IMR-90 (cell line): ENCODE measurements at regions not wholly inside any gene's neighbourhood (a gene's known extent, or its start where the extent isn't known, plus 50 kb on each side); places are given as distances from the start of the nearest gene placed in this dataset.

ENCODE experiments used
- ATAC-seq: fragments of 200-7000 bp; cut with Tn5 transposase; 2 replicates; pipeline ENCODE4 v1.9.1; 2020; ENCODE audit warnings: low read depth, mild to moderate bottlenecking, moderate library complexity
- BruUV-seq: library from RNA; stranded (reverse); fragments of 400-500 nt; replicated peaks from 2 replicates; lab custom pipeline; 2021; lab: Mats Ljungman, UMichigan
- CTCF ChIA-PET: fragments of 300-600 bp; formaldehyde crosslinking; extraction: SDS; loops from one replicate; lab custom pipeline; 2021; ENCODE audit warnings: antibody characterized with exemption; lab: Yijun Ruan, JAX
- POLR2A ChIA-PET: fragments of 300-600 bp; sonication (Branson Sonifier 250); formaldehyde crosslinking; loops from one replicate; lab custom pipeline; 2022; ENCODE audit warnings: antibody characterized with exemption; ENCODE audit not compliant: unreplicated experiment; lab: Charles Lee
- DNase-seq: peaks from one replicate; pipeline ENCODE4 v3.0.0; 2013
- H2AFZ ChIP-seq: replicated peaks from 2 replicates; pipeline ENCODE3; 2013; ENCODE audit warnings: low read length, mild to moderate bottlenecking; ENCODE audit not compliant: poor library complexity
- H2AK5ac ChIP-seq: 2 replicates; pipeline ENCODE4 v1.6.1; 2013; ENCODE audit warnings: low read depth, low read length, inconsistent platforms
- H2AK9ac ChIP-seq: replicated peaks from 2 replicates; pipeline ENCODE3; 2013; ENCODE audit warnings: mild to moderate bottlenecking, low read depth, low read length, moderate library complexity; ENCODE audit not compliant: poor library complexity
- H2BK120ac ChIP-seq: 2 replicates; pipeline ENCODE4 v1.6.1; 2013; ENCODE audit warnings: low read depth, low read length, inconsistent platforms
- H2BK15ac ChIP-seq: 3 replicates; pipeline ENCODE4 v1.6.1; 2013; ENCODE audit warnings: low read depth, low read length, inconsistent platforms
- H2BK20ac ChIP-seq: 2 replicates; pipeline ENCODE4 v1.6.1; 2013; ENCODE audit warnings: low read depth, mild to moderate bottlenecking, inconsistent platforms, low read length, moderate library complexity
- H2BK5ac ChIP-seq: 2 replicates; pipeline ENCODE4 v1.6.1; 2013; ENCODE audit warnings: mild to moderate bottlenecking, low read depth, low read length, inconsistent platforms; ENCODE audit not compliant: poor library complexity, severe bottlenecking
- H3K14ac ChIP-seq: replicated peaks from 2 replicates; pipeline ENCODE4 v1.6.1; 2013; ENCODE audit warnings: low read depth, low read length, inconsistent platforms
- H3K18ac ChIP-seq: 2 replicates; pipeline ENCODE4 v1.6.1; 2013; ENCODE audit warnings: low read depth, low read length, control low read depth
- H3K23ac ChIP-seq: 2 replicates; pipeline ENCODE4 v1.6.1; 2013; ENCODE audit warnings: low read depth, low read length, inconsistent platforms
- H3K27ac ChIP-seq: 2 replicates; pipeline ENCODE4 v1.5.1; 2013; ENCODE audit warnings: mild to moderate bottlenecking, control low read depth, low read length; ENCODE audit not compliant: insufficient read depth
- H3K27me3 ChIP-seq: 2 replicates; pipeline ENCODE4 v1.6.1; 2013; ENCODE audit warnings: low read length; ENCODE audit not compliant: control insufficient read depth, insufficient read depth
- H3K36me3 ChIP-seq: 2 replicates; pipeline ENCODE4 v1.6.1; 2013; ENCODE audit warnings: low read length, mixed read lengths; ENCODE audit not compliant: control insufficient read depth, insufficient read depth
- H3K4ac ChIP-seq: 2 replicates; pipeline ENCODE4 v1.6.1; 2013; ENCODE audit warnings: low read depth, low read length, inconsistent platforms
- H3K4me1 ChIP-seq: 2 replicates; pipeline ENCODE4 v1.6.1; 2013; ENCODE audit warnings: low read length, mixed read lengths; ENCODE audit not compliant: control insufficient read depth, insufficient read depth
- H3K4me2 ChIP-seq: 2 replicates; pipeline ENCODE4 v1.6.1; 2013; ENCODE audit warnings: low read depth, mild to moderate bottlenecking, control low read depth, low read length, moderate library complexity
- H3K4me3 ChIP-seq: 2 replicates; pipeline ENCODE4 v1.5.1; 2013; ENCODE audit warnings: low read depth, mild to moderate bottlenecking, control low read depth, low read length, moderate library complexity; ENCODE audit not compliant: insufficient read depth
- H3K56ac ChIP-seq: 2 replicates; pipeline ENCODE4 v1.6.1; 2013; ENCODE audit warnings: low read length, inconsistent platforms; ENCODE audit not compliant: insufficient read depth; ENCODE audit errors: extremely low read depth
- H3K79me1 ChIP-seq, 2 experiments: 2 replicates each; pipeline ENCODE4 v1.6.1; 2013; ENCODE audit warnings: low read length in 2 of 2, inconsistent platforms in 1 of 2, low read depth in 1 of 2
- H3K9ac ChIP-seq: 2 replicates; pipeline ENCODE4 v1.6.1; 2013; ENCODE audit warnings: low read depth, low read length, control low read depth
- H3K9me1 ChIP-seq: 2 replicates; pipeline ENCODE4 v1.6.1; 2013; ENCODE audit warnings: low read length, inconsistent platforms; ENCODE audit not compliant: insufficient read depth
- H3K9me3 ChIP-seq: 2 replicates; pipeline ENCODE4 v1.6.1; 2013; ENCODE audit warnings: low read length; ENCODE audit not compliant: control insufficient read depth, insufficient read depth
- H4K20me1 ChIP-seq: 2 replicates; pipeline ENCODE4 v1.6.1; 2013; ENCODE audit warnings: low read length, inconsistent platforms; ENCODE audit not compliant: insufficient read depth
- H4K5ac ChIP-seq: 2 replicates; pipeline ENCODE4 v1.6.1; 2013; ENCODE audit warnings: mild to moderate bottlenecking, low read depth, low read length, control low read depth
- H4K8ac ChIP-seq, 2 experiments: 2 replicates each; pipeline ENCODE4 v1.6.1; 2013; ENCODE audit warnings: low read depth in 2 of 2, low read length in 2 of 2, control low read depth in 1 of 2, inconsistent platforms in 1 of 2
- H4K91ac ChIP-seq: 2 replicates; pipeline ENCODE4 v1.6.1; 2013; ENCODE audit warnings: low read depth, low read length, inconsistent platforms; ENCODE audit not compliant: insufficient read depth
- BHLHE40 ChIP-seq: fragments of 150-350 bp; IDR thresholded peaks from 2 replicates; pipeline ENCODE4 v1.6.1; 2016; ENCODE audit warnings: mild to moderate bottlenecking, low read depth, low read length
- CHD1 ChIP-seq: IDR thresholded peaks from 2 replicates; pipeline ENCODE4 v1.6.1; 2012; ENCODE audit warnings: low read depth, low read length, improper control_type of control experiment
- CTCF ChIP-seq: conservative IDR thresholded peaks from 2 replicates; pipeline ENCODE4 v1.5.1; 2012; ENCODE audit warnings: mild to moderate bottlenecking, low read depth, low read length, improper control_type of control experiment
- ELK1 ChIP-seq: fragments of 150-350 bp; IDR thresholded peaks from 2 replicates; pipeline ENCODE4 v1.6.1; 2016; ENCODE audit warnings: low read depth, mild to moderate bottlenecking, low read length, moderate library complexity, borderline replicate concordance
- FOS ChIP-seq: fragments of 150-350 bp; IDR thresholded peaks from 2 replicates; pipeline ENCODE4 v1.6.1; 2016; ENCODE audit warnings: low read depth, low read length
- MAZ ChIP-seq: IDR thresholded peaks from 2 replicates; pipeline ENCODE4 v1.6.1; 2012; ENCODE audit warnings: low read depth, mild to moderate bottlenecking, low read length, improper control_type of control experiment, moderate library complexity, borderline replicate concordance
- MXI1 ChIP-seq: IDR thresholded peaks from 2 replicates; pipeline ENCODE4 v1.6.1; 2012; ENCODE audit warnings: low read depth, mild to moderate bottlenecking, low read length, moderate library complexity, borderline replicate concordance
- POLR2A ChIP-seq: IDR thresholded peaks from 2 replicates; pipeline ENCODE4 v1.6.1; 2012; ENCODE audit warnings: mild to moderate bottlenecking, low read depth, low read length
- RAD21 ChIP-seq: IDR thresholded peaks from 2 replicates; pipeline ENCODE4 v1.6.1; 2012; ENCODE audit warnings: low read length, improper control_type of control experiment
- RCOR1 ChIP-seq: IDR thresholded peaks from 2 replicates; pipeline ENCODE4 v1.6.1; 2012; ENCODE audit warnings: mild to moderate bottlenecking, low read length, improper control_type of control experiment; ENCODE audit not compliant: insufficient replicate concordance
- RFX5 ChIP-seq: IDR thresholded peaks from 2 replicates; pipeline ENCODE4 v1.8.0; 2012; ENCODE audit warnings: low read depth, mild to moderate bottlenecking, low read length, moderate library complexity
- SMC3 ChIP-seq: fragments of 150-350 bp; IDR thresholded peaks from 2 replicates; pipeline ENCODE4 v1.6.1; 2016; ENCODE audit warnings: low read depth, mild to moderate bottlenecking, antibody characterized with exemption, low read length, moderate library complexity
- USF2 ChIP-seq: fragments of 150-350 bp; IDR thresholded peaks from 2 replicates; pipeline ENCODE4 v1.6.1; 2017; ENCODE audit warnings: mild to moderate bottlenecking, antibody characterized with exemption, low read length, low read depth
- WGBS, 2 experiments: methylation state at CpG; one replicate each; pipeline versions ENCODE4 v1.1.5 to v1.1.7; 2013; ENCODE audit warnings: missing lambda C conversion rate in 2 of 2; ENCODE audit not compliant: insufficient read length in 1 of 2; ENCODE audit errors: extremely low coverage in 2 of 2; 5-methylcytosine and 5-hydroxymethylcytosine counted together
- dilution Hi-C: fragments of 300-500 bp; cut with HindIII; formaldehyde crosslinking; loops from one replicate; pipeline ENCODE4 v1.14.3; 2018; ENCODE audit warnings: low sequenced_read_pairs; ENCODE audit not compliant: unreplicated experiment
- in situ Hi-C: fragments of 300-500 bp; cut with MboI; formaldehyde crosslinking; loops from 3 replicates; pipeline ENCODE4 v1.14.3; 2019; ENCODE audit warnings: low sequenced_read_pairs, inconsistent platforms, mixed read lengths
- intact Hi-C: fragments of 100-400 bp; cut with micrococcal nuclease; formaldehyde crosslinking; loops from 2 replicates; pipeline ENCODE4 v1.10.0; 2022

DNA sequence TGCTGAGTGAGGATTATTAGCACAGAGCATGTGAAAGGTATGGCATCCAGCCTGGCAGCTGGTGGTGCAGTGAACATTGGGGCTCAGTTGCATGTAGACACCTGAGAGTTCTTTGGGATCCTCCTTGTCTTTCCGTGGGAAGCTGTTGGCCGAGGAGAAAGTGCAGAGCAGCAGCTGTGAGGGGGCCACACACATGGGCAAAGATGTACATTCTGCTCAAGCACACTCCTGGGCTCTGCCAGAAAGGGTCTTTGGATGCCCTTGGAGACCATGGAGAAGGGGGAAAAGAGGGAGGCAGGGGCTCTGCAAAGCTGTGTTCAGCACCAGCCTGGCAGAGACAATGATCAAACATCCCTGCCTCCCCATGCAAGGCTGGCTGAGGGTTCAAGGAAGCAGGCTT lies 138.7 kb upstream of the PITX1 start:
- POLR2A ChIA-PET: no interaction called here
- H2BK5ac ChIP-seq: no peak overlapping the region
- no peak overlapping the region for H2BK120ac ChIP-seq
- no peak for DNase-seq
- ATAC-seq: no peak
- H3K27me3 ChIP-seq: peaks cover 23% of the 10 kb centered on the region
- no peak overlapping the region for H3K27ac ChIP-seq
- H2AFZ ChIP-seq: no peak overlapping the region
- H3K56ac ChIP-seq: no peak overlapping the region
- H3K79me1 ChIP-seq: no peaks in the 10 kb centered on the region
- no peak overlapping the region for H3K9ac ChIP-seq
- H4K20me1 ChIP-seq: no peaks in the 10 kb centered on the region
- no peak overlapping the region for H4K8ac ChIP-seq
- H3K14ac ChIP-seq: no peak overlapping the region
- peaks cover 5% of the 10 kb centered on the region; the same call in 1 of the 2 replicates for H3K9me1 ChIP-seq
- BruUV-seq: no TSS peak
- CTCF ChIA-PET: no interaction called here
- H3K9me3 ChIP-seq: no peaks in the 10 kb centered on the region
- H4K5ac ChIP-seq: no peak overlapping the region
- H3K36me3 ChIP-seq: no peaks in the 10 kb centered on the region
- H3K4me1 ChIP-seq: no peaks in the 10 kb centered on the region
- no peak overlapping the region for H3K23ac ChIP-seq
- no peak overlapping the region for H2AK9ac ChIP-seq
- in situ Hi-C loops: no loop called here
- dilution Hi-C loops: no loop called here
- H3K4me2 ChIP-seq: no peak overlapping the region
- intact Hi-C loops: no loop called here
- H2BK15ac ChIP-seq: no peak overlapping the region
- H2AK5ac ChIP-seq: no peak overlapping the region
- no peak overlapping the region for H3K4me3 ChIP-seq
- no CpG with 5 or more reads among the region's 2 CpGs for WGBS, 2 experiments
- H3K4ac ChIP-seq: no peak overlapping the region
- no peak overlapping the region for H2BK20ac ChIP-seq
- H4K91ac ChIP-seq: no peak overlapping the region
- no peak overlapping the region for H3K18ac ChIP-seq
- TF ChIP-seq ELK1 (no peak), RCOR1 (no peak), CTCF (no peak), MXI1 (no peak), RAD21 (no peak), MAZ (no peak), FOS (no peak), CHD1 (no peak), RFX5 (no peak), POLR2A (no peak), SMC3 (no peak), BHLHE40 (no peak), USF2 (no peak)
